DMS53 treated with DMSO at 0.1 percent for 48 hours (cell line): ENCODE measurements at regions not wholly inside any gene's neighbourhood (a gene's known extent, or its start where the extent isn't known, plus 50 kb on each side); places are given as distances from the start of the nearest gene placed in this dataset.
A peak's percentile ranks its signal among the peaks of the same experiment; 100 is the strongest.
"Not testable (repeated sequence)": the region's sequence is repeated elsewhere in the genome, so short reads cannot be mapped to it uniquely, and the experiment has no call there.

ENCODE experiments used
- DNase-seq: peaks from one replicate; lab custom pipeline; 2025; ENCODE audit not compliant: unreplicated experiment; lab: John Stamatoyannopoulos, UW

- DNase-seq = peak; percentile 60
These were observed 688.2 kb upstream of the CDH6 start for GRCh38 chr5:30505014-30505886.

- no peak for DNase-seq
These were observed 691.2 kb upstream of the CDH6 start for GRCh38 chr5:30502277-30502676.

- no peak for DNase-seq
These were observed 692.4 kb upstream of the CDH6 start for GRCh38 chr5:30501065-30501464.

- DNase-seq = no peak
These were observed 693.0 kb upstream of the CDH6 start for GRCh38 chr5:30500513-30500912.

GRCh38 chr5:30499402-30499801 lies 694.1 kb upstream of the CDH6 start:
- no peak for DNase-seq

GRCh38 chr5:30498972-30499371 lies 694.5 kb upstream of the CDH6 start:
- DNase-seq = peak; percentile 18

GRCh38 chr5:30498509-30498908 lies 695.0 kb upstream of the CDH6 start:
- DNase-seq = not testable (repeated sequence)

GRCh38 chr5:30494113-30494512 lies 699.4 kb upstream of the CDH6 start:
- not testable (repeated sequence) for DNase-seq

- DNase-seq = no peak
These were observed 714.4 kb upstream of the CDH6 start for GRCh38 chr5:30479104-30479503.

GRCh38 chr5:30475429-30475828 lies 718.1 kb upstream of the CDH6 start:
- DNase-seq = no peak

- DNase-seq = no peak
These were observed 723.8 kb upstream of the CDH6 start for GRCh38 chr5:30469691-30470090.

- no peak for DNase-seq
These were observed 734.8 kb upstream of the CDH6 start for GRCh38 chr5:30458681-30459080.

GRCh38 chr5:30455484-30455883 lies 738.0 kb upstream of the CDH6 start:
- DNase-seq = not testable (repeated sequence)

GRCh38 chr5:30453168-30453567 lies 740.3 kb upstream of the CDH6 start:
- no peak for DNase-seq

- DNase-seq = no peak
These were observed 743.3 kb upstream of the CDH6 start for GRCh38 chr5:30450153-30450552.

GRCh38 chr5:30447431-30447830 lies 746.1 kb upstream of the CDH6 start:
- DNase-seq = no peak

GRCh38 chr5:30446456-30446855 lies 747.0 kb upstream of the CDH6 start:
- no peak for DNase-seq

GRCh38 chr5:30438785-30439184 lies 754.7 kb upstream of the CDH6 start:
- no peak for DNase-seq

- no peak for DNase-seq
These were observed 756.8 kb upstream of the CDH6 start for GRCh38 chr5:30436691-30437090.

GRCh38 chr5:30428866-30429407 lies 764.5 kb upstream of the CDH6 start:
- DNase-seq = peak; percentile 18

- no peak for DNase-seq
These were observed 779.4 kb upstream of the CDH6 start for GRCh38 chr5:30414078-30414477.

GRCh38 chr5:30413540-30413939 lies 779.9 kb upstream of the CDH6 start:
- no peak for DNase-seq

- no peak for DNase-seq
These were observed 787.7 kb upstream of the CDH6 start for GRCh38 chr5:30405821-30406220.
